ENCODE measurements at regions not wholly inside any gene's neighbourhood (a gene's known extent, or its start where the extent isn't known, plus 50 kb on each side); places are given as distances from the start of the nearest gene placed in this dataset.
"Not testable (repeated sequence)": the region's sequence is repeated elsewhere in the genome, so short reads cannot be mapped to it uniquely, and the experiment has no call there.

- H3K27ac ChIP-seq (ENCODE audit: low read length), result no peak overlapping the region
- H3K36me3 ChIP-seq (ENCODE audit: insufficient read depth, low read depth, low read length), result no peaks in the 10 kb centered on the region
- no peaks in the 10 kb centered on the region for H3K9me3 ChIP-seq (ENCODE audit: insufficient read depth, low read depth, low read length)
- H3K4me3 ChIP-seq (ENCODE audit: low read length), result no peak overlapping the region
- H3K27me3 ChIP-seq (ENCODE audit: insufficient read depth, low read length), result no peaks in the 10 kb centered on the region
- H3K4me1 ChIP-seq (ENCODE audit: insufficient read depth, low read length), result no peaks in the 10 kb centered on the region
- H3K9ac ChIP-seq (ENCODE audit: low read depth, low read length), result no peak overlapping the region
Observed at GRCh38 chr5:106451998-106452397, 1218.7 kb downstream of the EFNA5 start.

- Histone ChIP-seq H3K27ac (ENCODE audit: low read length) (no peak overlapping the region), H3K9ac (ENCODE audit: low read depth, low read length) (no peak overlapping the region), H3K4me3 (ENCODE audit: low read length) (no peak overlapping the region), H3K36me3 (ENCODE audit: insufficient read depth, low read depth, low read length) (no peaks in the 10 kb centered on the region), H3K27me3 (ENCODE audit: insufficient read depth, low read length) (no peaks in the 10 kb centered on the region), H3K4me1 (ENCODE audit: insufficient read depth, low read length) (no peaks in the 10 kb centered on the region), H3K9me3 (ENCODE audit: insufficient read depth, low read depth, low read length) (no peaks in the 10 kb centered on the region)
Observed at GRCh38 chr5:106443746-106444145, 1227.0 kb downstream of the EFNA5 start.

GRCh38 chr5:106435185-106435584 is 1235.6 kb downstream of the EFNA5 start:
- Histone ChIP-seq H3K4me3 (ENCODE audit: low read length) (no peak overlapping the region), H3K9ac (ENCODE audit: low read depth, low read length) (no peak overlapping the region), H3K4me1 (ENCODE audit: insufficient read depth, low read length) (no peaks in the 10 kb centered on the region), H3K36me3 (ENCODE audit: insufficient read depth, low read depth, low read length) (no peaks in the 10 kb centered on the region), H3K27me3 (ENCODE audit: insufficient read depth, low read length) (no peaks in the 10 kb centered on the region), H3K9me3 (ENCODE audit: insufficient read depth, low read depth, low read length) (no peaks in the 10 kb centered on the region), H3K27ac (ENCODE audit: low read length) (no peak overlapping the region)

GRCh38 chr5:106430733-106431132 is 1240.0 kb downstream of the EFNA5 start:
- not testable (repeated sequence) for H3K4me1 ChIP-seq (ENCODE audit: insufficient read depth, low read length); H3K36me3 ChIP-seq (ENCODE audit: insufficient read depth, low read depth, low read length); H3K27ac ChIP-seq (ENCODE audit: low read length); H3K4me3 ChIP-seq (ENCODE audit: low read length); H3K9ac ChIP-seq (ENCODE audit: low read depth, low read length); H3K9me3 ChIP-seq (ENCODE audit: insufficient read depth, low read depth, low read length); H3K27me3 ChIP-seq (ENCODE audit: insufficient read depth, low read length)

GRCh38 chr5:106423109-106423897 is 1247.4 kb downstream of the EFNA5 start:
- H3K27ac ChIP-seq (ENCODE audit: low read length), result no peak overlapping the region
- no peaks in the 10 kb centered on the region for H3K4me1 ChIP-seq (ENCODE audit: insufficient read depth, low read length)
- no peak overlapping the region for H3K9ac ChIP-seq (ENCODE audit: low read depth, low read length)
- no peaks in the 10 kb centered on the region for H3K27me3 ChIP-seq (ENCODE audit: insufficient read depth, low read length)
- H3K36me3 ChIP-seq (ENCODE audit: insufficient read depth, low read depth, low read length), result no peaks in the 10 kb centered on the region
- H3K4me3 ChIP-seq (ENCODE audit: low read length), result no peak overlapping the region
- H3K9me3 ChIP-seq (ENCODE audit: insufficient read depth, low read depth, low read length), result no peaks in the 10 kb centered on the region; the same call in 1 of the 2 replicates

GRCh38 chr5:106420102-106420501 is 1250.6 kb downstream of the EFNA5 start:
- H3K4me1 ChIP-seq (ENCODE audit: insufficient read depth, low read length), result no peaks in the 10 kb centered on the region
- no peaks in the 10 kb centered on the region for H3K36me3 ChIP-seq (ENCODE audit: insufficient read depth, low read depth, low read length)
- no peaks in the 10 kb centered on the region for H3K27me3 ChIP-seq (ENCODE audit: insufficient read depth, low read length)
- H3K27ac ChIP-seq (ENCODE audit: low read length), result no peak overlapping the region
- H3K4me3 ChIP-seq (ENCODE audit: low read length), result no peak overlapping the region
- H3K9ac ChIP-seq (ENCODE audit: low read depth, low read length), result no peak overlapping the region
- H3K9me3 ChIP-seq (ENCODE audit: insufficient read depth, low read depth, low read length), result no peaks in the 10 kb centered on the region; the same call in 1 of the 2 replicates

GRCh38 chr5:106418196-106418595 is 1252.5 kb downstream of the EFNA5 start:
- Histone ChIP-seq H3K4me1 (ENCODE audit: insufficient read depth, low read length) (no peaks in the 10 kb centered on the region), H3K27ac (ENCODE audit: low read length) (no peak overlapping the region), H3K9ac (ENCODE audit: low read depth, low read length) (no peak overlapping the region), H3K36me3 (ENCODE audit: insufficient read depth, low read depth, low read length) (no peaks in the 10 kb centered on the region), H3K4me3 (ENCODE audit: low read length) (no peak overlapping the region), H3K27me3 (ENCODE audit: insufficient read depth, low read length) (no peaks in the 10 kb centered on the region), H3K9me3 (ENCODE audit: insufficient read depth, low read depth, low read length) (no peaks in the 10 kb centered on the region; the same call in 1 of the 2 replicates)

GRCh38 chr5:106417566-106417965 is 1253.2 kb downstream of the EFNA5 start:
- Histone ChIP-seq H3K27me3 (ENCODE audit: insufficient read depth, low read length) (no peaks in the 10 kb centered on the region), H3K27ac (ENCODE audit: low read length) (no peak overlapping the region), H3K4me1 (ENCODE audit: insufficient read depth, low read length) (no peaks in the 10 kb centered on the region), H3K9me3 (ENCODE audit: insufficient read depth, low read depth, low read length) (no peaks in the 10 kb centered on the region; the same call in 1 of the 2 replicates), H3K36me3 (ENCODE audit: insufficient read depth, low read depth, low read length) (no peaks in the 10 kb centered on the region), H3K9ac (ENCODE audit: low read depth, low read length) (no peak overlapping the region), H3K4me3 (ENCODE audit: low read length) (no peak overlapping the region)

- Histone ChIP-seq H3K36me3 (ENCODE audit: insufficient read depth, low read depth, low read length) (no peaks in the 10 kb centered on the region), H3K27me3 (ENCODE audit: insufficient read depth, low read length) (no peaks in the 10 kb centered on the region), H3K9ac (ENCODE audit: low read depth, low read length) (no peak overlapping the region), H3K9me3 (ENCODE audit: insufficient read depth, low read depth, low read length) (no peaks in the 10 kb centered on the region), H3K4me3 (ENCODE audit: low read length) (no peak overlapping the region), H3K4me1 (ENCODE audit: insufficient read depth, low read length) (no peaks in the 10 kb centered on the region), H3K27ac (ENCODE audit: low read length) (no peak overlapping the region)
Observed at GRCh38 chr5:106417163-106417562, 1253.6 kb downstream of the EFNA5 start.

GRCh38 chr5:106415541-106415940 is 1255.2 kb downstream of the EFNA5 start:
- H3K9me3 ChIP-seq (ENCODE audit: insufficient read depth, low read depth, low read length), result no peaks in the 10 kb centered on the region
- no peaks in the 10 kb centered on the region for H3K4me1 ChIP-seq (ENCODE audit: insufficient read depth, low read length)
- H3K27ac ChIP-seq (ENCODE audit: low read length), result no peak overlapping the region
- H3K4me3 ChIP-seq (ENCODE audit: low read length), result no peak overlapping the region
- no peaks in the 10 kb centered on the region for H3K36me3 ChIP-seq (ENCODE audit: insufficient read depth, low read depth, low read length)
- no peak overlapping the region for H3K9ac ChIP-seq (ENCODE audit: low read depth, low read length)
- no peaks in the 10 kb centered on the region for H3K27me3 ChIP-seq (ENCODE audit: insufficient read depth, low read length)

- Histone ChIP-seq H3K27ac (ENCODE audit: low read length) (no peak overlapping the region), H3K9ac (ENCODE audit: low read depth, low read length) (no peak overlapping the region), H3K9me3 (ENCODE audit: insufficient read depth, low read depth, low read length) (no peaks in the 10 kb centered on the region), H3K4me3 (ENCODE audit: low read length) (no peak overlapping the region), H3K4me1 (ENCODE audit: insufficient read depth, low read length) (no peaks in the 10 kb centered on the region), H3K36me3 (ENCODE audit: insufficient read depth, low read depth, low read length) (no peaks in the 10 kb centered on the region), H3K27me3 (ENCODE audit: insufficient read depth, low read length) (no peaks in the 10 kb centered on the region)
Observed at GRCh38 chr5:106414342-106414741, 1256.4 kb downstream of the EFNA5 start.

GRCh38 chr5:106412606-106413005 is 1258.1 kb downstream of the EFNA5 start:
- no peak overlapping the region for H3K27ac ChIP-seq (ENCODE audit: low read length)
- H3K36me3 ChIP-seq (ENCODE audit: insufficient read depth, low read depth, low read length), result no peaks in the 10 kb centered on the region
- H3K4me1 ChIP-seq (ENCODE audit: insufficient read depth, low read length), result no peaks in the 10 kb centered on the region
- no peak overlapping the region for H3K9ac ChIP-seq (ENCODE audit: low read depth, low read length)
- H3K9me3 ChIP-seq (ENCODE audit: insufficient read depth, low read depth, low read length), result no peaks in the 10 kb centered on the region
- no peaks in the 10 kb centered on the region for H3K27me3 ChIP-seq (ENCODE audit: insufficient read depth, low read length)
- no peak overlapping the region for H3K4me3 ChIP-seq (ENCODE audit: low read length)

All from iPS-20b (cell line).